Endothelial cell of umbilical vein (primary cell): ENCODE measurements at regions not wholly inside any gene's neighbourhood (a gene's known extent, or its start where the extent isn't known, plus 50 kb on each side); places are given as distances from the start of the nearest gene placed in this dataset.

Experiments used
- BruUV-seq: library from RNA; stranded (reverse); fragments of 400-500 nt; replicated peaks from 2 replicates; lab custom pipeline; 2021; lab: Mats Ljungman, UMichigan
- CTCF ChIA-PET: fragments of 300-600, 350-600 bp; sonication (Branson Sonifier 250); formaldehyde crosslinking; loops from one replicate; lab custom pipeline; 2021; ENCODE audit warnings: antibody characterized with exemption, inconsistent platforms; lab: Charles Lee
- POLR2A ChIA-PET: fragments of 300-600, 350-600 bp; sonication (Branson Sonifier 250); formaldehyde crosslinking; loops from one replicate; lab custom pipeline; 2021; ENCODE audit warnings: antibody characterized with exemption, inconsistent platforms; lab: Charles Lee
- DNase-seq: peaks from one replicate; pipeline ENCODE4 v3.0.0-alpha.2; 2011; ENCODE audit warnings: low read depth, low spot score
- FAIRE-seq: peaks from 2 replicates; lab custom pipeline; 2011; peaks lifted over from hg19 to GRCh38; lab: Jason Lieb, UNC
- H2AFZ ChIP-seq: 2 replicates; pipeline ENCODE4 v1.6.0; 2012; ENCODE audit warnings: low read depth, low read length, control low read depth, inconsistent platforms
- H3K27ac ChIP-seq: 2 replicates; pipeline ENCODE4 v1.5.1; 2011; ENCODE audit warnings: low read depth, mild to moderate bottlenecking, control low read depth, low read length, moderate library complexity; ENCODE audit not compliant: insufficient read depth
- H3K27me3 ChIP-seq, 2 experiments: 2 replicates each; pipeline versions ENCODE4 v1.6.0 to v1.6.1; 2011; ENCODE audit warnings: low read length in 2 of 2, mixed read lengths in 1 of 2; ENCODE audit not compliant: control insufficient read depth in 2 of 2, insufficient read depth in 2 of 2
- H3K36me3 ChIP-seq, 2 experiments: 2 replicates in 1 of 2; 3 replicates in 1 of 2; pipeline ENCODE4 v1.5.1; 2011; ENCODE audit warnings: low read length in 2 of 2, mild to moderate bottlenecking in 1 of 2, moderate library complexity in 1 of 2; ENCODE audit not compliant: control insufficient read depth in 2 of 2, insufficient read depth in 2 of 2; ENCODE audit errors: extremely low read depth in 1 of 2
- H3K4me1 ChIP-seq: 3 replicates; pipeline ENCODE4 v1.5.1; 2011; ENCODE audit warnings: mild to moderate bottlenecking, low read length; ENCODE audit not compliant: control insufficient read depth, insufficient read depth; ENCODE audit errors: extremely low read depth
- H3K4me2 ChIP-seq: 2 replicates; pipeline ENCODE4 v1.6.1; 2011; ENCODE audit warnings: low read length, control low read depth, mixed read lengths; ENCODE audit not compliant: insufficient read depth
- H3K4me3 ChIP-seq, 3 experiments: fragments of 200-600 bp in 1 of 3; sonication (generic), shearing (Covaris generic) in 1 of 3; replicated peaks in 1 of 3; 2 replicates each; pipeline ENCODE4 v1.5.1; 2011 to 2016; ENCODE audit warnings: control low read depth in 3 of 3, low read length in 3 of 3, mild to moderate bottlenecking in 2 of 3, inconsistent platforms in 1 of 3, low read depth in 1 of 3, moderate library complexity in 1 of 3; ENCODE audit not compliant: insufficient read depth in 1 of 3
- H3K79me2 ChIP-seq: 2 replicates; pipeline ENCODE4 v1.6.0; 2012; ENCODE audit warnings: low read length, inconsistent platforms; ENCODE audit not compliant: control insufficient read depth, insufficient read depth
- H3K9ac ChIP-seq: replicated peaks from 2 replicates; pipeline ENCODE3; 2011; ENCODE audit warnings: low read length, control low read depth; ENCODE audit not compliant: insufficient read depth; ENCODE audit errors: extremely low read depth
- H3K9me1 ChIP-seq: replicated peaks from 3 replicates; pipeline ENCODE4 v1.6.0; 2011; ENCODE audit warnings: mild to moderate bottlenecking, low read length; ENCODE audit not compliant: control insufficient read depth, insufficient read depth; ENCODE audit errors: extremely low read depth
- H3K9me3 ChIP-seq: replicated peaks from 2 replicates; pipeline ENCODE4 v1.5.1; 2012; ENCODE audit warnings: low read length, inconsistent platforms; ENCODE audit not compliant: control insufficient read depth, insufficient read depth
- H4K20me1 ChIP-seq: replicated peaks from 2 replicates; pipeline ENCODE3; 2011; ENCODE audit warnings: mild to moderate bottlenecking, low read length; ENCODE audit not compliant: control insufficient read depth, insufficient read depth; ENCODE audit errors: extremely low read depth
- EZH2 ChIP-seq: IDR thresholded peaks from 2 replicates; pipeline ENCODE4 v1.6.1; 2012; ENCODE audit warnings: borderline replicate concordance, low read depth, mild to moderate bottlenecking, moderate library complexity, low read length, inconsistent platforms; ENCODE audit not compliant: severe bottlenecking
- FOS ChIP-seq: IDR thresholded peaks from 2 replicates; pipeline ENCODE4 v1.6.1; 2011; ENCODE audit warnings: mild to moderate bottlenecking, low read length, moderate library complexity, borderline replicate concordance; ENCODE audit not compliant: insufficient read depth
- GATA2 ChIP-seq: IDR thresholded peaks from 2 replicates; pipeline ENCODE4 v1.7.0; 2011; ENCODE audit warnings: low read depth, mild to moderate bottlenecking, moderate library complexity, mixed read lengths, low read length; ENCODE audit not compliant: insufficient read length, insufficient read depth
- JUN ChIP-seq: IDR thresholded peaks from 2 replicates; pipeline ENCODE4 v1.6.1; 2011; ENCODE audit warnings: borderline replicate concordance, low read depth; ENCODE audit not compliant: insufficient read length, insufficient read depth
- MYC ChIP-seq: IDR thresholded peaks from one replicate; pipeline ENCODE4 v1.6.1; 2011; ENCODE audit warnings: mild to moderate bottlenecking, low read depth, low read length
- POLR2A ChIP-seq: IDR thresholded peaks from 2 replicates; pipeline ENCODE4 v1.6.1; 2012; ENCODE audit warnings: low read depth, mild to moderate bottlenecking, control low read depth, low read length
- POLR2AphosphoS5 ChIP-seq: IDR thresholded peaks from 2 replicates; pipeline ENCODE4 v1.6.1; 2012; ENCODE audit warnings: low read depth, mild to moderate bottlenecking, control low read depth, low read length, moderate library complexity; ENCODE audit not compliant: insufficient read depth
- dilution Hi-C: fragments of 300-500 bp; cut with MboI; formaldehyde crosslinking; loops from one replicate; pipeline ENCODE4 v1.15.0; 2019; ENCODE audit warnings: low sequenced_read_pairs; ENCODE audit not compliant: extremely low pct_ligation_motif_present
- intact Hi-C: fragments of 100-400 bp; cut with micrococcal nuclease; formaldehyde crosslinking; loops from one replicate; pipeline ENCODE4 v1.10.0; 2022
- TF ChIP-seq, protein P1 (sequence below), 2 donors: IDR thresholded peaks; 1 replicate in 1 of 2; 2 replicates in 1 of 2; pipeline ENCODE4 v1.5.1; 2011; ENCODE audit warnings: low read length in 2 of 2, mild to moderate bottlenecking in 2 of 2, moderate library complexity in 2 of 2, control low read depth in 1 of 2, inconsistent platforms in 1 of 2, low read depth in 1 of 2; ENCODE audit not compliant: insufficient read depth in 1 of 2; ENCODE audit errors: extremely low read depth in 1 of 2
- TF ChIP-seq, protein P2 (sequence below): IDR thresholded peaks from 2 replicates; pipeline ENCODE4 v1.6.1; 2011; ENCODE audit not compliant: insufficient read depth, insufficient read length

DNA sequence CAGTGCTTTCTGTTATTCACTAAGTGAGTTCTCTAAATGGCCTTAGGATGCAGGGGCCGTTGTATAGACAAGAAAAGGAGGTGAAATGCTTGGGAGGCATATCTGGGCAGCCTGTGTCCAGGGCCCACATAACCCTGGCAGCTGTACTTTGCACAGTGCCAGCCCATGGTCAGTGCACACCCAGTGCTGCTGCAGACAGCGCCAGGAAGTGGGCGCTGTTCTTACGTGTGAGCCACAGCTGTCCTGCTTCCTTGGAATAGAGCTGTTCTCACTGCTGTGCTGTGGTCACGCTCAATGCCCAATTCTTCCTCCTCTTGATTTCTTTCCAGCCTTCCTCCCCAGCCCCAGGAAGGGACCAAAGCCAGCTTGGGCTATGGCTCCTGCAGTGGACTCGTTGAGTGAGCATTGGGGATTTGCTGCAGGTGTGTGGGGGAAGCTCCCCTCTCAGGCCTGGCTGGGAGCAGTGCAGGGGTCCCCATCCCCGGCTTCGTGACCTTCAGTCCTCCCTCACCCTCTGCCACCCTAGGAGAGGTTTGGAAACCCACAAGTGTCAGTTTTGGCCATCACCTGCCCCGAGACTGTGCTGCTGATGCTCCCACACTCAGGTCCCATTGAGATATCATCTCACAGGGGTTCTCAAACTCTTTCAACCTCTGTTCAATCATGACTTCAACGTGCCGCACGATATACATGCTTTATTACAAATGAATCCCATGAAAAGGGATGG, 246.8 kb upstream of the EXOC2 start:
- no peaks in the 10 kb centered on the region for H3K79me2 ChIP-seq
- POLR2A ChIA-PET: no interaction called here
- no peaks in the 10 kb centered on the region for H3K9me3 ChIP-seq
- FAIRE-seq (no peak), DNase-seq (no peak)
- H3K27me3 ChIP-seq: no peaks in the 10 kb centered on the region
- no peak overlapping the region for H3K4me3 ChIP-seq
- no peak overlapping the region for H3K9ac ChIP-seq
- CTCF ChIA-PET: no interaction called here
- no peak overlapping the region for H3K27ac ChIP-seq
- H2AFZ ChIP-seq: no peak overlapping the region
- H3K36me3 ChIP-seq: no peaks in the 10 kb centered on the region
- intact Hi-C loops: no loop called here
- BruUV-seq: no TSS peak
- dilution Hi-C loops: no loop called here
- no peaks in the 10 kb centered on the region for H3K9me1 ChIP-seq
- no peak for TF ChIP-seq GATA2
- TF ChIP-seq POLR2AphosphoS5: no peak
- TF ChIP-seq, protein P1, sequence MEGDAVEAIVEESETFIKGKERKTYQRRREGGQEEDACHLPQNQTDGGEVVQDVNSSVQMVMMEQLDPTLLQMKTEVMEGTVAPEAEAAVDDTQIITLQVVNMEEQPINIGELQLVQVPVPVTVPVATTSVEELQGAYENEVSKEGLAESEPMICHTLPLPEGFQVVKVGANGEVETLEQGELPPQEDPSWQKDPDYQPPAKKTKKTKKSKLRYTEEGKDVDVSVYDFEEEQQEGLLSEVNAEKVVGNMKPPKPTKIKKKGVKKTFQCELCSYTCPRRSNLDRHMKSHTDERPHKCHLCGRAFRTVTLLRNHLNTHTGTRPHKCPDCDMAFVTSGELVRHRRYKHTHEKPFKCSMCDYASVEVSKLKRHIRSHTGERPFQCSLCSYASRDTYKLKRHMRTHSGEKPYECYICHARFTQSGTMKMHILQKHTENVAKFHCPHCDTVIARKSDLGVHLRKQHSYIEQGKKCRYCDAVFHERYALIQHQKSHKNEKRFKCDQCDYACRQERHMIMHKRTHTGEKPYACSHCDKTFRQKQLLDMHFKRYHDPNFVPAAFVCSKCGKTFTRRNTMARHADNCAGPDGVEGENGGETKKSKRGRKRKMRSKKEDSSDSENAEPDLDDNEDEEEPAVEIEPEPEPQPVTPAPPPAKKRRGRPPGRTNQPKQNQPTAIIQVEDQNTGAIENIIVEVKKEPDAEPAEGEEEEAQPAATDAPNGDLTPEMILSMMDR (IDR thresholded peaks at IDR 0.05; ENCODE audit: extremely low read depth in 1 of 2, insufficient read depth in 1 of 2, low read depth in 1 of 2, low read length in 2 of 2): no peak
- TF ChIP-seq FOS: no peak
- TF ChIP-seq, protein P2, sequence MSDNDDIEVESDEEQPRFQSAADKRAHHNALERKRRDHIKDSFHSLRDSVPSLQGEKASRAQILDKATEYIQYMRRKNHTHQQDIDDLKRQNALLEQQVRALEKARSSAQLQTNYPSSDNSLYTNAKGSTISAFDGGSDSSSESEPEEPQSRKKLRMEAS: no peak
- TF ChIP-seq POLR2A: no peak
- no peak for TF ChIP-seq EZH2
- TF ChIP-seq JUN: no peak
- TF ChIP-seq MYC: no peak
- H3K4me2 ChIP-seq: no peak overlapping the region
- no peaks in the 10 kb centered on the region for H4K20me1 ChIP-seq
- no peaks in the 10 kb centered on the region for H3K4me1 ChIP-seq
